ENCODE measurements at regions not wholly inside any gene's neighbourhood (a gene's known extent, or its start where the extent isn't known, plus 50 kb on each side); places are given as distances from the start of the nearest gene placed in this dataset.

GRCh38 chr3:162704799-162705385, 1208.3 kb downstream of the OTOL1 start:
- no peak for TF ChIP-seq CTCF (conservative IDR thresholded peaks at IDR 0.05; ENCODE audit: low read depth, low read length)
- no peak for TF ChIP-seq EZH2 (IDR thresholded peaks at IDR 0.05; ENCODE audit: borderline replicate concordance, low read depth, low read length, poor library complexity, severe bottlenecking)

Measured in A673 (cell line).